ENCODE measurements at regions not wholly inside any gene's neighbourhood (a gene's known extent, or its start where the extent isn't known, plus 50 kb on each side); places are given as distances from the start of the nearest gene placed in this dataset.

- Mint-ChIP-seq H3K9me3 (peaks cover 6% of the 10 kb centered on the region), H3K4me1 (ENCODE audit: unreplicated experiment) (no peaks in the 10 kb centered on the region), H3K27me3 (no peaks in the 10 kb centered on the region)
These were observed 51.8 kb upstream of the ZNF681 start for GRCh38 chr19:23810496-23810895.

More at GRCh38 chr19:23810496-23810895, 51.8 kb upstream of the ZNF681 start:
- no peak for TF ChIP-seq CTCF (conservative IDR thresholded peaks at IDR 0.05)
- Mint-ChIP-seq H3K27ac (no peak overlapping the region), H3K4me3 (no peak overlapping the region), H3K36me3 (peaks cover 48% of the 10 kb centered on the region)
- no peak for DNase-seq (ENCODE audit: extremely low spot score, unreplicated experiment)

Data from type B pancreatic cell (in vitro differentiated cells).